ENCODE measurements at regions not wholly inside any gene's neighbourhood (a gene's known extent, or its start where the extent isn't known, plus 50 kb on each side); places are given as distances from the start of the nearest gene placed in this dataset.

DNA sequence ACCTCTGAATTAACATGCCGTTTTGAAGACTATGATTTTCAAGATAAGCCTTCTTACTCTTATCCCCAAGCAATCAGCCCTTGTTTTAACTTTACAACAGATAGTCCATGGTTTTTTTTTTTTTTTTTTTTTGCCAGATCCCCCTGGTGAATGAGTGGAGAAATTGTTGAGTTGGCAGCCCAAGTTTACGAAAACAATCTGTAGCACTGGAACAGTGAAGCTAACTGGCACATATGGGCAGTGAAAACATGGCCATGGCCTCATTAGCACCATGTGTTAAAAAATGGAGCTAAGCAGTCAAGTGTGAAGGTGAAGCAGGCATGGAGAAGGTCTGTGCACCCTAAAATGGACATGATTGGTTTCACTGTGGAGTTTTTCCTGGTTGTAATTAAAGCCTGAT is 812.1 kb upstream of the MIR17HG start:
- no peak overlapping the region for H3K4me3 ChIP-seq (ENCODE audit: low read depth, low read length)
- no peak for DNase-seq (ENCODE audit: low read depth)
- TF ChIP-seq CTCF (IDR thresholded peaks at IDR 0.05; ENCODE audit: insufficient read depth, low read length), result no peak

DNA sequence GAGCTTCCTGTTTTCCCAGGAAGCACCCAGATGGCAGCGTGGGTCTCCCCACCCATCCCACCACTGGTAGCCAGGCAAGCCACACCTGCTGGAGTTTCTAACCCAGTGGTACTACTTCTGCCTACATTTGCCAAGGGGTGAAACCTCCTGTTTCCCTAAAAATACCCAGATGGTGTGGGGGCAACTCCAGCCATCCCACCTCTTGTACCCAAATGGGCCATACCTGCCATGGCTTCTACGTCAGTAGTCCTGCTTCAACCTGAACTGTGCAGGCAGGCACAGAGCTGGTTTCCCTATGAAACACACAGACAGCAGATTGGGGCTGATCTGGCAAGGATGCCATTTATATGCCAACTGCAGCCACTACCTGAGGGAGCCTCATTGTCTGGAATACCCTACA is 809.4 kb upstream of the MIR17HG start:
- DNase-seq (ENCODE audit: low read depth), result no peak
- no peak overlapping the region for H3K4me3 ChIP-seq (ENCODE audit: low read depth, low read length)
- TF ChIP-seq CTCF (IDR thresholded peaks at IDR 0.05; ENCODE audit: insufficient read depth, low read length), result no peak

GRCh38 chr13:90541346-90541745 is 806.1 kb upstream of the MIR17HG start:
- H3K4me3 ChIP-seq (ENCODE audit: low read depth, low read length), result no peak overlapping the region
- no peak for DNase-seq (ENCODE audit: low read depth)
- TF ChIP-seq CTCF (IDR thresholded peaks at IDR 0.05; ENCODE audit: insufficient read depth, low read length), result no peak

DNA sequence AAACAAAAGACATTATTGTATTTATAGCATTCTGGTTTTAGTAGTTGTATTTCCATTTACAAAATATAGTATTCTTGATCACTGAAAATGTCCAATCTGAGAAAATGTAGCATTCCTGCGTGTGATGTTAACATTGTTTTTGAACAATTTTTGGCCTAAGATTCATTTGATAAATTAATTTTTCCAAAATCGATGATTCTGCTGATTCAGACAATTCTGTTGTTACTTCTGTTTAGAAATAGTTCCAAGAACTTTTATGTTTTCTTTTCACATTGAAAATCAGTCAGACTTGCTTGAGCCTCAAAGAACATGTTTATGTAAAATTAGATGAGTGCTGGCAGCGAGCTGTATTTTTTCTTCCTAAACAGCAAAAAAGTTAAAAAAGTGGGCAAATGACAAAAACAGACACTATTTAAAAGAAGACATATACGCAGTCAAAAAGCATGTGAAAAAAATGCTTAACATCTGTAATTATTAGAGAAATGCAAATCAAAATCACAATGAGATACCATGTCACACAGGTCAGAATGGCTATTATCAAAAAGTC is 804.5 kb upstream of the MIR17HG start:
- no peak overlapping the region for H3K4me3 ChIP-seq (ENCODE audit: low read depth, low read length)
- TF ChIP-seq CTCF (IDR thresholded peaks at IDR 0.05; ENCODE audit: insufficient read depth, low read length), result no peak
- no peak for DNase-seq (ENCODE audit: low read depth)

GRCh38 chr13:90545070-90545840 is 802.2 kb upstream of the MIR17HG start:
- TF ChIP-seq CTCF (IDR thresholded peaks at IDR 0.05; ENCODE audit: insufficient read depth, low read length), result no peak
- DNase-seq (ENCODE audit: low read depth), result no peak
- no peak overlapping the region for H3K4me3 ChIP-seq (ENCODE audit: low read depth, low read length)

GRCh38 chr13:90547272-90547790 is 800.2 kb upstream of the MIR17HG start:
- no peak for TF ChIP-seq CTCF (IDR thresholded peaks at IDR 0.05; ENCODE audit: insufficient read depth, low read length)
- no peak overlapping the region for H3K4me3 ChIP-seq (ENCODE audit: low read depth, low read length)
- DNase-seq (ENCODE audit: low read depth), result no peak
